ENCODE measurements at regions not wholly inside any gene's neighbourhood (a gene's known extent, or its start where the extent isn't known, plus 50 kb on each side); places are given as distances from the start of the nearest gene placed in this dataset.

- Histone ChIP-seq H3K9me3 (no peaks in the 10 kb centered on the region), H3K27ac (no peak overlapping the region), H3K9ac (ENCODE audit: low read depth in 2 of 2, low read length in 2 of 2) (no peak overlapping the region), H3K4me1 (no peaks in the 10 kb centered on the region), H3K4me3 (no peak overlapping the region), H3K36me3 (no peaks in the 10 kb centered on the region), H3K27me3 (no peaks in the 10 kb centered on the region)
- DNase-seq = no peak
- TF ChIP-seq CTCF (IDR thresholded peaks at IDR 0.05) = no peak
- intact Hi-C loops (cut with DNase I) = no loop called here
These were observed 327.0 kb upstream of the SEMA6D start for GRCh38 chr15:47390208-47390765.

- Histone ChIP-seq H3K9me3 (no peaks in the 10 kb centered on the region), H3K27ac (no peak overlapping the region), H3K4me3 (no peak overlapping the region), H3K27me3 (no peaks in the 10 kb centered on the region), H3K4me1 (no peaks in the 10 kb centered on the region), H3K36me3 (no peaks in the 10 kb centered on the region), H3K9ac (ENCODE audit: low read depth in 2 of 2, low read length in 2 of 2) (no peak overlapping the region)
- TF ChIP-seq CTCF (IDR thresholded peaks at IDR 0.05) = no peak
- DNase-seq = no peak
- intact Hi-C loops (cut with DNase I) = no loop called here
These were observed 323.0 kb upstream of the SEMA6D start for GRCh38 chr15:47394286-47394809.

- Histone ChIP-seq H3K9me3 (no peaks in the 10 kb centered on the region), H3K36me3 (no peaks in the 10 kb centered on the region), H3K27me3 (no peaks in the 10 kb centered on the region), H3K27ac (no peak overlapping the region), H3K4me1 (no peaks in the 10 kb centered on the region), H3K9ac (ENCODE audit: low read depth in 2 of 2, low read length in 2 of 2) (no peak overlapping the region), H3K4me3 (no peak overlapping the region)
- intact Hi-C loops (cut with DNase I) = no loop called here
- DNase-seq = no peak
- no peak for TF ChIP-seq CTCF (IDR thresholded peaks at IDR 0.05)
These were observed 322.2 kb upstream of the SEMA6D start for GRCh38 chr15:47395076-47395475.

- intact Hi-C loops (cut with DNase I) = no loop called here
- Histone ChIP-seq H3K9me3 (no peaks in the 10 kb centered on the region), H3K4me1 (no peaks in the 10 kb centered on the region), H3K9ac (ENCODE audit: low read depth in 2 of 2, low read length in 2 of 2) (no peak overlapping the region), H3K27ac (no peak overlapping the region), H3K36me3 (no peaks in the 10 kb centered on the region), H3K4me3 (no peak overlapping the region), H3K27me3 (no peaks in the 10 kb centered on the region)
- no peak for TF ChIP-seq CTCF (IDR thresholded peaks at IDR 0.05)
- no peak for DNase-seq
These were observed 319.6 kb upstream of the SEMA6D start for GRCh38 chr15:47397655-47398054.

GRCh38 chr15:47398132-47398531, 319.2 kb upstream of the SEMA6D start:
- H3K9me3 ChIP-seq = no peaks in the 10 kb centered on the region
- no peak overlapping the region for H3K4me3 ChIP-seq
- H3K27ac ChIP-seq = no peak overlapping the region
- H3K27me3 ChIP-seq = no peaks in the 10 kb centered on the region
- no peak for DNase-seq
- intact Hi-C loops (cut with DNase I) = no loop called here
- TF ChIP-seq CTCF (IDR thresholded peaks at IDR 0.05) = no peak
- H3K36me3 ChIP-seq = no peaks in the 10 kb centered on the region
- H3K9ac ChIP-seq (ENCODE audit: low read depth in 2 of 2, low read length in 2 of 2) = no peak overlapping the region
- no peaks in the 10 kb centered on the region for H3K4me1 ChIP-seq

Measured in colonic mucosa (tissue), 4 donors.